HS-5 (cell line): ENCODE measurements at regions not wholly inside any gene's neighbourhood (a gene's known extent, or its start where the extent isn't known, plus 50 kb on each side); places are given as distances from the start of the nearest gene placed in this dataset.
"Not testable (repeated sequence)": the region's sequence is repeated elsewhere in the genome, so short reads cannot be mapped to it uniquely, and the experiment has no call there.

ENCODE experiments used
- DNase-seq: peaks from one replicate; pipeline ENCODE4 v3.0.0-alpha.2; 2012; ENCODE audit warnings: low read depth

DNA sequence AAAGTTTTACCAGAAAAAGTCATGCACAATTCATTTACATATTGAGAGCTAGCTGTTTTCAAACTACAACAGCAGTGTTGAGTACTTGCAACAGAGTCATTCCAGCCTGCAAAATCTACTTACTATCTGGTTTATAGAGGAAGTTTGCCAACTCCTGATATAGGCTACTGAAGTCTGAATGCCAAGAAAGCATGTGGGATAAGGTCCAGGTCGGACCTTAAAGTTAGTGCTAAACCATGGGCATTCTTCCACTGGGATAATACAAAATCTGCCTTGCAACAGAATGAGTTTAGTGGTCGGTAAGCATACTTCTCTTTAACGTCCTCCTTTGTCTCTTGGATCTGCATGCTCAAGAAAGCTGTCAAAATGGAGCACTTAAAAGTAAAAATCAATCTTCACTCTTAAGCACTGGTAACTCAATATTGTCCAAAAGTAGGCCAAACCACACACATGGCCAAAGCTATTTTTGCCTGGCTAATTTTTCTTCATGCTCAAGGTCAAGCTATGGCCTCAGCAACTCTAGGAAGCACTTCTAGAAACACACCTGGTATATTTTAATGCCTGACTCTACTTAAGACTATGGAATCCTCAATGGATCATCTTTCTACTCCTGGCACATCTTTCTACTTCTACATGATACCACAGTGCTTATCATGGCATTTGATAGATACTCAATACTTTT is 364.9 kb upstream of the KITLG start:
- DNase-seq, result no peak

DNA sequence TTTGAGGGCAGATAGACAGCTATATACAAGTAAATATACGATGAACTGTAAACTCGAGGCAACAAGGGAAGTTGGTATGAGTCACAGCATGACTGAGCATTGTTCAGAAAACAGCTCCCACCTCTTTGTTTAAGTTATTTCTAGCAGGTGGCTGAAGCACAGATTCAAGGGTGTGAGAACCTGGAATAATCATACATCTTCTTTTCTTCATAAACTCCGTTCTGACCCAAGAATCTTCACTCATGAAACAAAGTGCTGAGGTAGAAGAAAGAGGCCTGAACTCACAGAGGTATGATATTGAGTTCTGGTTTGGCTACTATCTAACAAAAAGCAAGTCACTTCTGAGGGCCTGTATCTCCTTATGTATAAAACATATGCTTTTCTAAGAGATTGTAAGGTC is 364.1 kb upstream of the KITLG start:
- DNase-seq, result no peak

DNA sequence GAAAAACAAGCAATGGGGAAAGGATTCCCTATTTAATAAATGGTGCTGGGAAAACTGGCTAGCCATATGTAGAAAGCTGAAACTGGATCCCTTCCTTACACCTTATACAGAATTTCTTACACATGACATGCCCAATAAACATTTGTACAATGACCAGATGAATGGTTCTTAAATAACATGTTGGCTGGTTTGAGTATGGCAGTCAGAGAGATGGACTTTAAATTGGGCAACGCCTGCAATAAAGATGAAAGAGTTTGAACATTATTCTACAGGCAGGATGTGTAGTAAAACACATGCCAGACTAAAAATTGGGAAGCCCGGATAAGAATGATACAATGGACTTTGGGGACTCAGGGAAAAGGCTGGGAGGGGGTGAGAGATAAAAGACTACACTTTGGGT is 360.6 kb upstream of the KITLG start:
- no peak for DNase-seq

DNA sequence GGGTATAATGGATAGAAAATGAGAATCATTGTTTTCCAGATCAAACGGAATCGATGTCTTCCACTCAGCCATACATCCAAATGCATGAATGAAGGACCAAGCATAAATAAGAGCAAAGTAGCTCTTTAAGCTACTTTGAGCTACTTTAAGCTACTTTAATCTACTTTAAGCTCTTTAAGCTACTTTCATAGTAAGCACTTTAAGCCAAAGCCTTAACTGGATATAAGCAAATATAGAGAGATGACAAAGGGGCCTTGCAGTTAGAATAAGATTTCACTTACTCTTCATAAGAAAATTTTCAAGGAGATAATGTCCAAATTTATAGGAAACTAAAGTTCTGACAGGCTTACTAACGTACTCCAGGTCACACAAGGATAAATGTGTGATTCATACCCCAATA is 355.6 kb upstream of the KITLG start:
- no peak for DNase-seq

DNA sequence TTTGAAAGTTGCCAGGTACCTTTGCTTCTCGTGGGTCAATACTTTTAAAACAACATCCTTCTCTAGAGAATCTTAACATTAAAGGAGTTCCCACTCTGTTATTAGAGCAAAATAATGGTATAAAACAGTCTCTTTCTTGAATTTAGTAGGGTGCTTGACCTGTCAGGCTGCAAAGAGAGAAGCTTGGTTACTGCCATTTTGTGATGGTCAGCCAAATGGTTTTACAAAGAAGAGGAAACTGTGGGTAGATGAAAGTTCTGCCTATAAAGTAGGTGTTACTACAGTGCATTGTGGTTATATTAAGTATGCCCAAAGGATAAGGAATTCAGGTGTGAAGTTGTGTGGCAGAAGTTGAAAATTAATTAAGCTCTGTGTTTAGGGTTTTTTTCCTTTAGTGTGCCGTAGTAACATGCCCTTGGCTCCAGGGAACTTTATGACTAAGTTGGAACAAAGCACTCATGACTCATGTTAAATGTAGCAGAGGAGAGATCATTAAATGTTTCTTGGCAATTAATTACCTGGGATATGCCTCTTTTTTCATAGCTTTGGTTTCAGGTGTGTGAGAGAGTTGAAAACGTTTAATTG is 354.0 kb upstream of the KITLG start:
- no peak for DNase-seq

DNA sequence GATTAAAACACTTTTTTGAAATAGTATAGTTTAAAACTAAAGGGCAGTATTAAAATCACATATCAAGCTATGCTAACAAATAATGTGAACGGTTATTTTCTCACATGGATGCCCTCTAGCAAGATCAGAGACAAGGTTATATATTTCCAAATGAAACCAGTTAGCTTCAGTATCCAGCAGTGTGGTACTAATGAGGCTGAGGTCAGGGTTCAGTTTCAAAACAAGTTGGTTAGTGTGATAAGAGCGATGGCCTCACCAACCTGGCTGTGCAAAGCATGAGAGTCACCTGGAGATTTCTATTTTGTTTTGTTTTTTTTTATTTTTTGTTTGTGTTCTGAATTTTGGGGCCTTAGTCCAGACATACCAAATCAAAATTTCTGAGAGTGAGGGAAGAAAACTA is 352.2 kb upstream of the KITLG start:
- no peak for DNase-seq

DNA sequence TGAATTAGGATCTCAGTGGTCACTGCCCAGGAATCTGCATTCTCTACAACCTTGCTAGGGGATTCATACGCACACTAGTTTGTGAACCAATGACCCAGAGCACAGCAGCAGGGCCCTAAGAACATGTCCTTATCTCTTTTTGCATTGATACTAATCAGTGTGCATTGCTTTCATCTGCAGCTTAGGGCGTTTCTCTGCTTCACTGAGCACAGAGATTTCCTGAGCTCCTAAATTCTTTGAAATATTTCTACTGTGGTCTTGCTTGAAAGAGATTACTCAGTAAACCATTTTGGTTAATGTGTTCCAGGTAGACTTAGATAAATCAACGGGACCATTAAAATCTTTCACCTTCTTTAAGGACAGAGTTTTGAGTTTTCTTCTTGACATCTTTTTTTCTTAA is 351.3 kb upstream of the KITLG start:
- no peak for DNase-seq

DNA sequence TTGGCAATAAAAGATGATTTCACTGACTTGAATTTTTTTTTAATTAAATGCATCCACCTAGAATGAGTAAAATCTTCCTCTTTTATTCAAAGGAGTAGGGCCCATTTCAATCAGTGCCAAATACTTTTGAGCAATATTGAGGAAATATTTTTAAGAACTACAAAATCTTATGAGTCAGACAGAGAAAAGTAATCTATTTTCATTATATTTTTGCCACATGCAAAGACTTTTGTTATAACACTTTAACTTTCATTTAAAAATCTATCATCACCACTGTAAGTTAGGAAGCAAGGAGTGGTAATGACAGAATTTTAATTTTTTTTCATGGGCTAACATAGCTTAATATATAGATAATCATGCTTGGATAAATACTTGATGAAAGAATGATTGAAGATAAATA is 345.2 kb upstream of the KITLG start:
- no peak for DNase-seq

DNA sequence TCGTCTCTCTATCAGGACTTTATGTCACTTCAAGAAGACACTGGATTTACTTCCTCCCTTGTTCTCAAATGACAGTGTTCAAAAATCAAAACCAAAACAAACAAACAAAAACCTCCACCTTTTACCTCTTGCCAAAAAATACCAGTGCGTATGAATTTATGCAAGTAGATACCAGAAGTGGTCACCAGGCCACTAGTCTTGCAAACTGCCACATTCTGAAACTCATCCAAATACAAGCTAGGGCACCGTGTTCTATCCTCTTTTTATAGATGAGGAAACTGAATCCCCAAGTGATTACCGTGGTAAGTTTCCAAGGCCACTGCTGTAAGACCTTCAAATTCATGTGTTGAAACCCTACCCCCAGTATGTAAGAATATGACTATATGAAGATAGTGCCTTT is 343.9 kb upstream of the KITLG start:
- DNase-seq, result no peak

DNA sequence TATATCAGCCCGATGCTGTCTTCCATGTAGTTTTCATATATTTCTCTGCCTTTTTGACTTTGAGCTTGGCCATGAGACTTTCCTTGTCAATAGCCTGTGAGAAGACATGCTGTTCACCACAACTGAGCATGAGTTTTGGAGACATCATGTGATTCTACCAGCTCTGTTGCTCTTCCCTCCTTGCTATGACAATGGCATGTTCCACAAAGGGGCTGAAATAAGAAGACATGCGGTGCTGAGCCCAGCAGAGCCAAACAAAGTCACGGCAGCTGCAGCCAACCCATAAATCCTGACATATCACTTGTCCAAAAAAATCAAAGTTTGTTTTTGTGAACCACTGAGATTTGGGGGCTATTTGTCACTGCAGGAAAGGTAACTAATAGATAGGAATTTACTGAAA is 343.4 kb upstream of the KITLG start:
- DNase-seq, result no peak

DNA sequence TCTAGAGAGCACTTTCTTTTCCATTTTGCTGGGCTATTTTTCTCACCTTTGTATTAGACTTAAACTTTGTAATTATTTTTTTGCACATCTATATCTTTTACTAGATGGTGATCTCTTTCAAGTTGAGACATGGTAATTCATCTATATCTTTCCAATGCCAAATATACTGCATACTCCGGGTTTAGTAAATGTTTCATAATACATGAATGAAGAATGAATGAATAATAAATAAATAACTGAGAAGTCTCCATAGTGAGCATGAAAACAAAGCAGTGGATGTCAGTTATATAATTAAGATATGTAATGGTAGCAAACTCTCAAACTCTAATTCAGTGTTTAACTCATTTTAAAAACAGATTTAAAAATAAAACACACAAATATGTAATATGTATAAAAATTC is 342.5 kb upstream of the KITLG start:
- DNase-seq, result no peak

DNA sequence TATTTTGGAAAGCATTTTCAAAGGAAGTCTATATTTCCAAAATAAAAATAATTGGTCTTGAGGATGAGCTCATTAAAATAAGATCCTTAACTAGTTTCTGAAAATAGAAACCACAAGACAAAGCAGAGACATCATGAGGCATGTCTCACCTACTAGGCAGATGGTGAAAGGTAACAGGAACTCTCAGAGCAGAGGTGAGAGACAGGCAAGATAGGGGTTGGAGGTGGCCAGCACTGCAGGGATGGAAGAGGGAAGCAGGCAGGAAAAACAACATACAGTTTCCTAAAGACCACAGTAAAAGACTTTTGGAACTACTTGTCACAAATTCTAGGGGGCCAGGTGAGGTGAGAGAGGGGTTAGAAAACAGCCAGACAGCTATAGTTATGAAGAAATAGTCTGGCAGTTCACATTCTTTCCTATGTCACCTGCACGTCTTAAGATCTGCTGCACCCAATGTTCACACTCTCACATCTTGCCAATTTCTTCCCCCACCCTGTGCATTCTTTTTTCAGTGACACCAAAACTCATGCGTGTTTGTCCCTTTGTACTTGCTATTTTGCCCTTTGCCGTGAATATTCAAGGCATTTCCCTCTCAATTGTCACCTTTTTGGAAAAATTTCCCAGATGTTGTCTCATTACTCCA is 341.7 kb upstream of the KITLG start:
- no peak for DNase-seq

DNA sequence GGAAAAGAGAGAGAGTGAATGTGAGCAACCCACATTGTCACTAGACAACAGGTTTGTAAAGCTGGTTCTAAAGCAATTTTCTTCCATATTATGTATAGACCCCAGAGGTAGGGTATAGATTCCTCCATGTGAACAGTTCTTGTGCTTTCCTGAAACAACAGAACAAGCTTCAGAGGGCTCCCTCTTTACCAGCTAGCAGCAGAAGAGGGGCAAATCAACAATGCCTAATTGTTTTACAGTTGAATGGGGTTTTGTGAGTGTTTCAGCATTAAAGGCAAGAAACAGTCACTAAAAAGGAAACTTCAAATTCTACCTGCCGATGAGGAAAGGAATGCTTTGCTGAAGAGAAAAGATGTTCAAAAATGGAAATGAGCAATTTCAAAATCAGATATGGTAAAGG is 341.2 kb upstream of the KITLG start:
- DNase-seq, result no peak

DNA sequence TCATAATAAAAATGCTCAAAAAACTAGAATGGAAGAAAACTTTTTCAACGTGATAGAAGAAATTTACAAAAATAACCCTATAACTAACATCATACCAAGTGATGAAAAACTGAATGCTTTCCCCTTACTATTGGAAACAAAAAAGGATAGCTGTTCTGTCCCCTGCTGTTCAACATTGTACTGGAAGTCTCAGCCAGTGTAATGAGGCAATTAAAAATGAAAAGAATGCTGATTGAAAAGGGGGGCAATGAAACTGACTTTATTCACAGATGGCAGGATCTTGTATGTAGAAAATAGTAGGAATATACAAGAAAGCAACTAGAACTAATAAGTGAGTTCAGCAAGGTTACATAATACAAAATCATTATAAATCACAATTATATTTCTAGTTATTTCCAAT is 337.9 kb upstream of the KITLG start:
- DNase-seq, result no peak

DNA sequence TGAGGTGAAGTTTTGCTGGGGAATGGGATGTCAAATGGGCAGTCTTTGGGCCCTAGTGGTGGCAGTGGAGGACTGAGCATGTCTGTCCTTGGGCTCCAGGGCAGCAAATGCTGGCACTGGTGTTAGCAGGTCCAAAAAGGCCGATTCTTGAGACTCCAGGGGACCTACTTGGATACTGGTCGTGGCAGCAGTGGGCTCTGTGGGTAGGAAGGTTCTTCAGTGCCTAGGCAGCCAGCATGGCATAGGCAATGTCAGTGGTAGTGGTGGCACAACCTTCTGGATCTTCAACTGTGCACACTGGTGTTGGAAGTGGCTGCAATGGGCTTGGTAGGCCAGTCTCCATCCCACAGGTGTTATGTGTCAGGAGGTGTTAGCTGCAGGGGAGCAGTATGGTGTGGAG is 334.7 kb upstream of the KITLG start:
- no peak for DNase-seq

DNA sequence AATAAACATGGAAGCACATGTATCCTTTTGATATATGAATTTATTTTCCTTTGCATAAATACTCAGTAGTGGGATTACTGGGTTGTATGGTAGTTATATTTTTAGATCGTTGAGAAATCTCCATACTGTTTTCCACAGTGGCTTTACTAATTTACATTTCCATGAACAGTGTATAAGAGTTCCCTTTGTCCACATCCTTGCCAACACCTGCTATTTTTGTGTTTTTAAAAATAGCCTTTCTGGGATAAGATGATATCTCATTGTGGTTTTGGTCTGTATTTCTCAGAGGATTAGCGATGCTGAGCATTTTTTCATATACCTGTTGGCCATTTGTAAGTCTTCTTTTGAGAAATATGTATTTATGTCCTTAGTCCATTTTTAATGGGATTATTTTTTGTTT is 329.2 kb upstream of the KITLG start:
- no peak for DNase-seq

DNA sequence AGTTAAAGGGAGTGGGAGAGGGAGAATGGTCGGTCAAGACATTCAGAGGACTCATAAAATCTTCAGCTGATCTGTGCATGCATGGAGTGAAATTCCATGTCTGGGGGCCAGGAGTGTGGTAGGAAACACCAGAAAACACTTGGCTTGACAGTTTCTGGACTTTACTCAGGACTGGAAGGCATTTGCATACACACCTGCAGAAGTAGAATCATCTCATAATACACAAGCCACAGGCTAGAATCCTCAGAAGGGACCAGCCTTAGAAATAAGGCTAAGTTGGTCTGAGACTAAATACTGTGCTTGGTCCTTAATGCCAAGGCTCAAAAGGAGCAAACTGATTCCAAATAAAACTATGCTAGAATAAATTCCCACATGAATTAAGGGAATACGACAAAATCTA is 328.1 kb upstream of the KITLG start:
- DNase-seq, result no peak

DNA sequence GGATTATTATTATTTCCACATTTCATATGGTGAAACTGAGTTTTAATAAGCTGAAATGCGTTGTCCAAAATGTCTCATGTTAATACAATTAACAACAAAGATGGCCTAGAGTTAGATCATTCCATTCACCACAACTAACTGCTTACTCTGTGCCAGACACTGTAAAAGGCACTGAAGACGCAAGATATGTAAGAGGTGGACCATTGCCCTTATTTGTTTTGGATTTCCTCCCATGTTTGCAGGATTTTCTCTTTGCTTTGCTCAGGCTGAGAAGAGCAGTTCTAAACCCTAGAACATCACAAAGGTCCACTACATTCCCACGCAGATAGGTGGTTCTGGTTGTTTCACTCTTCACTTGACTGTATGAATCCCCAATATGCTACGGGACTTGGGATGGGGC is 324.4 kb upstream of the KITLG start:
- DNase-seq, result no peak

DNA sequence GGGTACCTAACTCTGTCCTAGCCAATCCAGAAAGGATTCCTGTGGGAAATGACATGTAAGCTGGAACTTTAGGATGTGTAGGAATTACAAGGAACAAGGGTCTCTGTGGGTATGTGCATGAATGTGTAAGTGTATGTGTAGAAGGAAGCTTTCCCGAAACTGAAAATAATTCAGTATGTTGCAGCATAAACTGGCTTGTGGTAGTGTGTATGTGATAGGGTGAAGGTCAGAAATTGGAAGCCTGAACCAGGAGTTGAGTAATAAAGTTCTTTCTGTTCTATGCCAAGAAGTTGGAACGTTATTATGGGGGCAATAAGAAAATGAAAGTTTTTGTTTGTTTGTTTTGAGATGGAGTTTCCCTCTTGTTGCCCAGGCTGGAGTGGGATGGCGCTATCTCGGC is 323.1 kb upstream of the KITLG start:
- no peak for DNase-seq

DNA sequence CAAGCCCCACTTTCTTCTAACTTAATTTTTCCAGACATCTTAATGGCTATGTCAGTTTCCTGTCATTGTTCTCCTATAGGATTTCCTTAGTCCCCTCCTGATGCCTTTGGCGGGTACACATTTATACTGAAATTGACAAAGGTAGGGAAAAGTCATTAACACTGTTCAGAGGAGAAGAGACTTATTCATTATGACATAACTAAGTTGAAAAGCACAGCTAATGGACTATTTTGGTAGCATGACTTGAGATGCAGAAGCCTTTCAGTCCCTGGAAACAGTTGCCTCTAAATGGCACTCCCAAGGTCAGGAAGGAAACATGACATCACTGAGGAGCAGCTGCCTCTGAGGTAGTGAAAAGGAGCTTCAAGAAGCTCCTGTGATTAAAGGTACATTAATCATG is 317.5 kb upstream of the KITLG start:
- DNase-seq, result no peak

DNA sequence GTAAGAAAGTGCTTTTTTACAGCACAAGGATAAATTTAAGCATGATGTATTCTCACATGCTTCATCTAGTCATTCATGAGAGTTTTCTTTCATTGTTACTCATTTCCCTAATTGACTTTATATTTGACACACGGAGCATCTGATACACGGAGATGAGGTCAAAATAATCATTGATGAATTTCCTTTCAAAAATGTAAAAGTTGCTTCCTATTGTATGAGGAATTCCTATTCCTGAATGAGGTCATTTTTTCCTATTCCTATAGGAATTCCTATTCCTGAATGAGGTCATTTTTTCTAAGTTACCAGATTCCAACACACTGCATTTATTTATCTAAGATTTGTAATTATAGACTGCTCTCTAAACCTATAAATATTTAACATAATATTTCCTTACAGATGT is 316.7 kb upstream of the KITLG start:
- DNase-seq, result peak; percentile 87

DNA sequence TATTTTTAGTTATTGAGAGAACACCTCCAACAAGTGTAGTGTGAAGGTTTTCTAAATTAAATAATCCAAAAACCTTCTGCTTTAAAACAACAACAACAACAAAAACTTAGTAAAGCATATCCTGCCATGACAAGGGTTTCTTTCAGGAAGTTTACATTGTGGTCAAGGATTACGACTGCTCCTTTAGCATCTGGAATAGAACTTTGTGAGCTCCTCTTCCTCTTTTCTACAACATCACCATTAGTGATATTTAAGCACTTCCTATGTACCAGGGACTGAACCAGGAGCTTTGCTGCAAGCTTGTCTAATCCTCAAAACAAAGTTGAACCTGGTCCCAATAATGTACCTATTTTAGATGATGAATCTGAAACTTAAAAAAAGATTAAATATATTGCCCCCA is 315.4 kb upstream of the KITLG start:
- no peak for DNase-seq

DNA sequence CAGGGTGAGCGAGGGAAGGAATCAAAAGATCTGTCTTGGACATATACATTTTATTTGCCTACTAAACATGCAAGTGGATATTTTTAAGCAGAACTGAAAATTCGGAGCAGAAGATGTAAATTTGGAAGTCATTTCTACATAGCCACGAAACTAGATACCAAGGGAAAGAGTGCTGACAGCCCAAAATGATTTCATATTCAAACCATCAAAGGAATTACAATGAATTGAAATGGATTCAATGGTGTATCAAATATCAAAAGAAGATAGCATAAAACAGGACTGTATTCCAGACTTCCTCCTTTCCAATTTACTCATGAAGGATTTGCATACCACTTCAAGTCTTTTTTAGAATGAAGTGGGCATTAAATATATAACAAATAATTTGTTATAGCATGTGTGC is 313.5 kb upstream of the KITLG start:
- no peak for DNase-seq

DNA sequence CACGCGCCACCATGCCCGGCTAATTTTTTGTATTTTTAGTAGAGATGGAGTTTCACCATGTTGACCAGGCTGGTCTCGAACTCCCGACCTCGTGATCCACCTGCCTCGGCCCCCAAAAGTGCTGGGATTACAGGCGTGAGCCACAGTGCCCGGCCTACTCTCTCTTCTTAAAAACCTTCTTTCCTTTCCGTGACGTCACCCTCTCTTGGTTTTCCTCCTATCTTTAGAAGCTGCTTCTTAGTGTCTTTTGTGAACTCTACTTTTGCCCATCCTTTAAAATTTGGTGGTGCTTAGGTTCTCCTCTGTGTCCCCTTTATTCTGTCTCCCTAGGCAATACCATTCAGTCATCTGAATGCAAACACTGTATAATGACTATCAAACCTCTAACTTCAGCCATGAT is 311.2 kb upstream of the KITLG start:
- not testable (repeated sequence) for DNase-seq
